ENCODE measurements at regions not wholly inside any gene's neighbourhood (a gene's known extent, or its start where the extent isn't known, plus 50 kb on each side); places are given as distances from the start of the nearest gene placed in this dataset.

DNA sequence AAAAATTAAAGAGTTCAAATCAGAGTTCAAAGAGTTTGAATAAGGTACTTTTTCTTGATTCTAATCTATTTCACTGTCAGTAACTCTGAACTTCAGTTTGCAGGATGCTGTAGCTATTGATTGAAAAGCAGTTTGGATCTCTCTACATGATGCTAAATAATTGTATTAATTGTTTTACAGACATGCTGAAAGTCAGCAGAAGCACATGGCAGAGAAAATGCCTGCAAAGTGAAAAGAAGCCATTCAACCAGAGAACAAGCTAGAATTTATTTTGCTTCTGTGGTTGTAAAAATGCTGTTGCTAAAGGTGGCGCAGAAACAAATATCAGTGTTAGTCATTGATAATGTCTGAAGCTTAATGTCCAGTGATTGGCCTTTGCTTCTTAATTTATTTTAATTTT lies 92.1 kb upstream of the IL12A start:
- no peak for TF ChIP-seq POLR2A (IDR thresholded peaks at IDR 0.05; ENCODE audit: low read depth, low read length)
- TF ChIP-seq POLR2AphosphoS5 (IDR thresholded peaks at IDR 0.05; ENCODE audit: low read depth, low read length): no peak
- TF ChIP-seq TAF1 (IDR thresholded peaks at IDR 0.05; ENCODE audit: borderline replicate concordance, low read depth, low read length): no peak

Data from GM12892 (cell line).